ENCODE measurements at regions not wholly inside any gene's neighbourhood (a gene's known extent, or its start where the extent isn't known, plus 50 kb on each side); places are given as distances from the start of the nearest gene placed in this dataset.

GRCh38 chr10:59064759-59065539, 111.5 kb upstream of the PHYHIPL start:
- TF ChIP-seq BHLHE40 (IDR thresholded peaks at IDR 0.05; ENCODE audit: borderline replicate concordance), result no peak
- TF ChIP-seq HDGF (IDR thresholded peaks at IDR 0.05; ENCODE audit: borderline replicate concordance), result no peak
- no peak for TF ChIP-seq L3MBTL2 (conservative IDR thresholded peaks at IDR 0.05)
- no peak for TF ChIP-seq FOXM1 (IDR thresholded peaks at IDR 0.05; ENCODE audit: borderline replicate concordance)
- TF ChIP-seq SUZ12 (IDR thresholded peaks at IDR 0.05), result no peak
